HG03108 (cell line): ENCODE measurements at regions not wholly inside any gene's neighbourhood (a gene's known extent, or its start where the extent isn't known, plus 50 kb on each side); places are given as distances from the start of the nearest gene placed in this dataset.

Experiments used
- ATAC-seq: cut with Tn5 transposase; IDR thresholded peaks from one replicate; pipeline ENCODE4 v1.9.1; 2021; ENCODE audit warnings: moderate library complexity; ENCODE audit not compliant: unreplicated experiment

DNA sequence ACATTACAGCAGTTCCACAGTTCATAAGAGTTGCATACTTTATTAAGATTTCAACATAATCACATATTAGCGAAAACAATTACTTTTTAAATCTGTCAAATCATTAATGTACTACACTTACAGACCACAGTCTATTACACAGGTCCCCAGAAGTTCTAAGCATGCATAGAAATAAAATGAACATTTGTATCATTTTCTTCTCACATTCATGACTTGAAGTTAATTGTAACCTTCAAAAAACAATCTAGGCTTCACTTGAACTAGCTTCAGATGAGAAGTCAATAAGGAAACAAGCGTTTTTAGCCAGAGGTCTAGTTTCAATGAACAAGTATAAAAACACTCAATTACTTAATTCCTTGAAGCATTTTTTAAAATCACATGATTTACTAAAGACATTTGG is 238.3 kb downstream of the HACE1 start:
- ATAC-seq: no peak

DNA sequence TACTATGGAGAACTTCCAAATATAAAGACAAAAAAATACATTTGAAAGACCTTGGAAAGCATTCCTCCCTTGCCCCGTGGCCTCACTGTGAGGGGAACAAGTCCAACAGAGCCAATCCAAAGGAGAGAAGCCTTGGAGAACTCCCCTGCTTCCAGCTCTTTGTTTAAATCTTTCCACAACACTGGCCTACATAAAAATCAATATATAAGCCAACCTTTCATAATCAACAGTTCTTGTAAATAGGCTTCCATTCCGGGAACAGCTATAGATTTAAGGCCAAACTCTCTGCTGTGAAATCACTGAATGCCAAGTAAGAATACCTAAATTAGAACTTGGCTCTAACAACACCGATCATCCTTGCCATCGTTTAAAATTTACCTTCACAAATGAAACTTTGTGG is 242.1 kb downstream of the HACE1 start:
- ATAC-seq: no peak

DNA sequence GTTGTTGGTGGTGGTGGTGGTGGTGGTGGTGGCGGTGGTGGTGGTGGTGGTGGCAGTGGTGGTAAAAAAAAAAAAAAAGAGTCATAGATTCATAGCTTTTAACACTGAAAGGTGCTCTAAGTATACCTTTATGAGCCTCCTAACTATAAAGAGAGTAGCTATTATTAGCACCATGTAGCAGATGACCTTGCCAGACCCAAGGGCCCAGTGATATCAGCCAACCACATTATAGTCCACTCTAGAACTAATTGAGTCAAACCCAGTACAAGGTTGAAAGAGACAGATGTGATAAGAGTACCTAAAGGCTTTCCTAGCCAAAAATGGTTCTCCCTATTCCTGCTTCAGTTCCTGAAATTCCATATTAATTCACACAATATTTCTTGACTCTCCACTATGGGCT is 245.3 kb downstream of the HACE1 start:
- ATAC-seq: no peak

DNA sequence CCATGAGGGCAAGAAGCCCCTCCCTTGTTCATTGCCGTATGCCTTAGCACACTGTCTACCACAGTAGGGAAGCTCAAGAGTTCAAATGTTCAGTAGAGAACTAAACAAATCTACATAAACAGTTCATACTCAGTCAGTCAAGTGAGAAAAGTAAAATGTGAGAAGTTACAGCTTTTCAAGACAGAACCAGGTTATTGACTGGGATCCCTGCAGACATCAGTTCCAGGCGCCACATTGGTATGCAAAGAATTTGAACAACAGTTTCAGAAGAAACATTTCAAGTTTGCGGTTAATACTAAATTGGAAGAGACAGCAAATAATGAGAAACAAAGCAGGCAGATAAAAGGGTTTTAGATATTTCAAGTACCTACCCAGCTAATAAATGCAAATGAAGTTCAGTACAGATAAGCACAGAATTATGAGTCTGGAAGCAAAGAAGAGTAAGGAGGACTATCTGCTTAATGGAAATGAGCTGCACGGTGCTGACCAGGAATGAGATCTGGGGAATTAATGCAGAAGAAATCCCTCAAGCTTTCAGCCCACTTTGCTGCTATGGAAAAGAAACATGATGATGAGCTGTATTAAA is 246.2 kb downstream of the HACE1 start:
- no peak for ATAC-seq

DNA sequence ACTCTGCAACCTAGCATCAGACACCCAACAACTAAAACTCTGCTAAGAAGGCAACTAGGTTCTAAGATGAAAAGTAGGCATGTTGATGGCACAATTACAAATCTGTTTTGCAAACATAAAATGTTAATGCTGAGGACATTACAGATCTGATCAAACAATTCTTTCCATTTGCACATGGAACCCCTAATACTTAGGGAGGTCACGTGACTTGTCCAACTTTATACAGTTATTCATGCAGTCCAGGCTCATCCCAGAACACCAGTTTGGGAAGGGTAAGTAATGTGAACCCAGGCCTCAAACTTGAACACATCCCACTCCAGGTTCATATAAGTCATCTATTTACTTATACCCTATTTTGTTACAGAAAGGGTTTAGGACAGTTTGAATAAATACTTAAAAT is 247.2 kb downstream of the HACE1 start:
- no peak for ATAC-seq

DNA sequence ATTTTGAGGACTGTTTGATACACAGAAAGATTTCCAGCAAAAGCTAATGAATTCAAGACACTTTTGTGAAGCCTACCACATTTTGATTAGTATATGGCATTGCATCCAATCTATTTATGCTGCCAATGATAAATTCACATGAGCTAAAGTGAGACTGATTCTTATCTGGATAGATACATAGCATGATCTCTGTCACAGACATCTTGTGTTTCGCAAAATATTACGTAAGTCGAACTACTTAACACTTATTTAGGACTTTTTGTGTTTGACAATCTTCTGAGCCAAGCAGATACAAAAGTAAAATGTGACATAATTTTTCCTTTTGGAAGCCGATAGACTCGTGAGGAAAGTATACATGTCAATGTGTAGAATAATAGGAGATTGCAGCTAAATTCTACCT is 251.6 kb downstream of the HACE1 start:
- ATAC-seq: no peak

DNA sequence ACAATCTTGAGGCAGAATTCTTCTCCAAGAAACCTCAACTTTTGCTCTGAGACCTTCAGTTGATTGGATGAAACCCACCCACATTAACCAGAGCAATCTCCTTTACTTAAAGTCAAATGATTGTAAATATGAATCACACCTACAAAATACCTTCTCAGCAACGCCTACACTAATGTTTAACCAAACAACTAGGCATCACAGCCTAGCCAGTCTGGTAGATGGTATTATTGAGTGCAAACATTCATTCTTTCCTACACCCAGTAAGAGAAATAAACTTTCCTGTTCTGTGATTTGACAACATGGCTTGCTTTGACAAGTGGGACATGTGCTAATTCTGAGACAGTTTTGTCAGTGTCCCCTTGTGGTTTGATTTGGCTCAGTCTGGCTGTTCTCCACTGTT is 252.2 kb downstream of the HACE1 start:
- no peak for ATAC-seq

DNA sequence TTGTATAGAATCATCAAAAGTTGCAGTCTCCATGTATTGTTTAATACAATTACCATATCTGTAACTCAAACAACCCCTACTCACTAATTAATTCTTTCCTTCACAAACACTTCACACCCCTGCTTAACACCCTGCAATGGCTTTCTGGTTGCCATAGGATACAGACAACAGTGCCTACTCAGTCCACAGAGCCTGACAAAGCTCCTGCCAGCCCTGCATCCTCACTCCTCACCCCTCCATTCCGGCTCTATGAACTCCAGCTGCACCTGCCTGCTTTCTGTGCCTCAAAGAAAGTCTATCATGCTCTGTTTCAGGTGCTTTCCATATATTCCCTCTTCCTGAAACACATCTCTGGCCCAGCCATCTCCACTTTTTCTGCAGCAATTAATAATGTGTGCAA is 253.4 kb downstream of the HACE1 start:
- no peak for ATAC-seq

DNA sequence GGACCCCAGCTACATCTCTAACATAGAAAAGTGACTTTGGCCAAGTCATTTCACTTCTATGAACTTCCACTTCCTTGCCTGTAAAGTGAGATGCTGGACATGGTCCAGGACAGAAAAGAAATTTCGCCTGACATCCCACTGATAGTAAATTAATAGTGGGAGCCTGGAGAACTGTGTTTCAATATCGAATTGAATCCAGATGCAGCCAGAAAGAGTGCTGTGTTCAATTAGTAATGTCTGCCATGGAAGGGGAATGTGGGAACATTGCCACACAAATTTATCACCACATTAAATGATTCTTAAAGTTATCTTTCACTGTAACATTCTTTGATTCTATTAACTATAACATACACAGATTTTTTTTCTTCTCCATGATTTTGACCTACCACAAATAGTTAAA is 255.0 kb downstream of the HACE1 start:
- ATAC-seq: no peak

DNA sequence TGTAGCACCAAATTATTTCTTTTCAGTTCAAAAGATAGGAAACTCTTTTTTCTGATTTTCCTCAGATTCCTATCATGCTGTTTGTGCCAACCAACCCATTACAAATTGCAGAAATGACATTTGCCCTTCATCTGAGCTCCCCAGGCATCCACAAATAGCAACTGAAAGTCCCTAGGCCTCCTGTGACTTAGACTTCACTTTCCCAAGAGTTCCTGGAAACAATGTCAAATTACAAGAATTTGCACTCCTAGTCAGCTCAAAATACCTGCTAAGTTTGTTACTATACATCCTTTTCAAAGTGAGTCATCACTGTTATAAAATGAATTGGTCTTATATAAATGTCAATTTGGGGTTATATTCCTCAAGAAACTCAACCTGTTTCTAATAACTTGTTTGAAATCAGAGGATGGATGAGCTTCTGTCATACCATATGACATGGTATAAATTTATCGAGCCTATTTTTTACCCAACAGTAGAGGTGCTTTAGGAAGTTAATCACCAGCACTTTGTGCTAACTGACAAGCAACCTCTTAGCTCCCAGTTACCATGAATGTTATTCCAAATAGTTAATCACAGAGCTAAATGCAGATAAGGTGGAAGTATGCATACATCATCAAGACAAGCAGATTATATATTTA is 256.5 kb downstream of the HACE1 start:
- ATAC-seq: no peak

DNA sequence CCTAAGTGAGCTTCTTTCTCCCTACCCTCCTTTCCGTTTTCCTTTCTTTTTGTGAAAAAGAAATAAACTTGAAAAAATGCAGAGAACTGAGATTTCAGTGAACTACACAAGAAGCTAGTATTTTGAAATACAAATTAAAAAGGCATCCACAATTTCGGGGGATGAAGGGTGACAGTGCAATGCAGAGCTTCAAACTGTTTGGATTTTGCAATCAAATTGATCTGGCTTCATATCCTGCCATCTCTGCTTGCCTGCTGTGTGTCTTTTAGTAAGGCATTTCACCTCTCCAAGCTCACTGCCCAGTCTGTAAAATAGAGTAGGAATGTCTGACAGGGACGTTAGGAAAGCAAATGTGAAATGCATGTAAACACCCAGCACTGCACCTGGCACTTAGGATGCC is 258.0 kb downstream of the HACE1 start:
- no peak for ATAC-seq

DNA sequence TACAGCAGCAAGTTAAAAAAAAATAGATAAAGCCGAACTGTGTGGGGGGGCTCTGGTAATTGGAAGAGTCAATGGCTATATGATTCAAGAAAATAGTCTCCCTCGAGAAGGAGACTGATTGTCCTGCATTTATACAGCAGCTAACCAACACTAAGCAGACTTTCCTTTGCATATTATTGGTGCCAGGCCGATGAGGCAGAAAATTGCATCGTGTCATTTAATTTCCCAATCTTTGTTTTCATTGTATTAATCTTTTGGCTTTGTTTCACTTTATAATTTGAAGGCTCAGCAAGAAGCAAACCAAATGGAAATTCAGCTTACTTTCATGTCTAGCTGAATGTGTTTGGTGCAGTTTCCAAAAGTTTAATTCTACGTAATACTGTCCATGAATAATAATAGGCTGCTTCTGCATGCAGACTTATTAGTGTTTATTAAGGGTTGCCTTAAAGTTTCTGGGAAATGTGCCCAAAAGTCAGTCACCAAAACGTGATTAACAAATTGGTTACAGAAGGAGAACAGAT is 258.5 kb downstream of the HACE1 start:
- ATAC-seq: no peak

DNA sequence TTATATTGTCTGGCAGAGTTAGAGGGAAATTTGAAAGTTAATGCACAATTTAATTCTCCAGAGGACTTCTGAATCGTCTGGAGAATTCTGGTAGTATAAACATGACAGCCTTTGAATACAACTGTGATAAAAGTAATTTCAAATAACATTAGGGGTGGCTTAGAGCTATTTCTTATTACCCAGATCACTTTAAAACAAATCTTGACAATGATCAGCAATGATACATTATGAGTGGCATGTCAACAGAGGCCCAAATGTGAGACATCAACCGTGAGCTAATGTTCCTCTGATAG is 259.1 kb downstream of the HACE1 start:
- ATAC-seq: no peak

DNA sequence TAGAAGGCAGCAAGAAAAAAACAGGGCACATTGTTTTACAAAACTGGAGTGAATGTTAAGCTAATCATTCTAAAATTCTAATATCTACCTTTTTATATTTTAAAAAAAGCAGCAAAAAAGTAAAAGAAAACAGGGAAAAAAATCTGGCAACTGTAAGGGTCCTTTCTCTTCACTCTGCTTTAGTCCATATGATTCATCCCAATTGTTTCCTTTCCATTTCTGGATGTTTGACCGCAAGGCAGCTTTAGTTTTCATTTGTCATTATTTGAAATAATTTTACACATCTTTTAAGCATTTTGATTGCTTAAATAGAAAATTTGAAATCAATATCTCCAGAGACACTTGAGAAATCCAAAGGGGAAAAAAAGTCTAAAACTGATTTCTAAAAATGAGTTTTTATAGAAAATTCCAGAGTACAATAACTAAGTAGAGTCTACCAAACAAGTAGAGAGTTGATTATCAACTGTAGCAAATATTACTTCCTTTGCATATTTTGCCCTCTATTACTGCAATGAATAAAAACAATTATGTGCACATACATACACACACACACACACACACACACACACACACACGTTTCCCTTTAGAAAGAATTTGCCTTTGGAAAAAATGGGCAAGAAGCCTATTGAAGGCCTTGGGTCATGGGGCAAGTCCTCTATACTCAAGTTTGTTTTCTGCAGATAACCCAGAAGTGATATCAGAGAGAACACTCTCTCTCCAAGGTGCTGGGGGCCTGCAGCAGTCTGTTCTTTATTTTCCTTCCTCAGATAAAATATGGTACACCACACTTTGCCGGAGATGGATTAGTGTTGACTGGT is 259.7 kb downstream of the HACE1 start:
- no peak for ATAC-seq

DNA sequence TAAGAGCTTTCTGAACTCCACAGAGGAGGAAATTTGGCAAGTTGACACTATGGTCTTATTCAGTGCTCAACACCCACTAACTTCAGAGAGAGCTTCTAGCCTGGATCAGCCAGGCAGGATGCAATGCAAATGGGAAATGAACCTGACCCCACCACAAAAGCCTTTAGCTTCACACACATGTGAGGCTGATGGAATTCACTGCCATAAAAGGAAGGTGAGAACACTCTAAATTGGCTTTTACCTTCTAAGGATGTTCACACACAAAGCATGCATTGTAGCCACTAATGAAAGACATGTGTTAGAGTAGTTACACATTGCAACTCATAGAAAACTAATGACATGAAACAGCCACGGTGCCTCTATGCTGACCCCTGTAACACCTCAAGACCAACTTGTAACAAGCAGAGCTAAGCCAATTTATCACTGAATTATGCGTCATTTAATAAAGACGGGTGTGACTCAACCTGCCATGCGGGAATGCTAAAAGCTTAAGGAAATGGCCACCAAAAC is 262.1 kb downstream of the HACE1 start:
- ATAC-seq: no peak

DNA sequence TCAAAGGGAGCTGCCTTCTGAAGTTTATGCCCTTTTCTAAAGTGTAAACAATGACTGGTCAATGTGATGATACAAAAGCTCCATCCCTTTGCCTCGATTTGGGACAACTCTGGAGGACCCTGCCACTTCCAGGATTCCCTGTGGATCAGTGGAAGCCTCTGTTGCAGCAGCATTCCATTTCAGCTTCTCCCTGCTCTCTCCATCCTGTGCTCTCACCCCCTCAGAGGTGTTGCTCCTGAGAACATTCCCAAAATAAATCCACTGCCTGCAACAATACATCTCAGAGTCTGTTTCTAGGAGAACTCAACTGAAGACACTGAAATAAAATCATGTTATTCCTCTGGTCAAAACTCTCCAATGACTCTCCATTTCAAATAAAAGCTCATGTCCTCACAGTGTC is 263.6 kb downstream of the HACE1 start:
- ATAC-seq: no peak

DNA sequence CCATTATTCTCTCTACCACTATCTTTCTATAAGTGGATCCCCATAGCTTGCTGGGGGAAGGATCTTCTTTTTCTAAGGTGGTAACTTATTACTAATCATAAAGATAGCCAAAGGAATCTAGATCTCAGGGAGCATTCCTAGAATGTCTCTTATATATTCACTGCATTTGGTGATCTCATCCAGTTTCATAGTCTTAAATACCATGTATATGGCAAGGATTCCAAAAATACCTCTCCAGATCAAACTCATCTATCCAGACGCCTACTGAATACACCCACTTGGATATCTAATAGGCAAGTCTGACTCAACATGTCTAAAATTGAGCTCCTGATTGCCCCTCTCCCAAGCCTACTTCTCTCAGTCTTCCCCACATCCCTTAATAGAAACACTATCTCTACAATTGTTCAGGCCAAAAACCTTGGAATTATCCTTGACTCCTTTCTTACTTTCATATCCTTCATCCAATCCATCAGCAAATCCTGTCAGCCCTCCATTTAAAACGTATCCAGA is 264.4 kb downstream of the HACE1 start:
- no peak for ATAC-seq

DNA sequence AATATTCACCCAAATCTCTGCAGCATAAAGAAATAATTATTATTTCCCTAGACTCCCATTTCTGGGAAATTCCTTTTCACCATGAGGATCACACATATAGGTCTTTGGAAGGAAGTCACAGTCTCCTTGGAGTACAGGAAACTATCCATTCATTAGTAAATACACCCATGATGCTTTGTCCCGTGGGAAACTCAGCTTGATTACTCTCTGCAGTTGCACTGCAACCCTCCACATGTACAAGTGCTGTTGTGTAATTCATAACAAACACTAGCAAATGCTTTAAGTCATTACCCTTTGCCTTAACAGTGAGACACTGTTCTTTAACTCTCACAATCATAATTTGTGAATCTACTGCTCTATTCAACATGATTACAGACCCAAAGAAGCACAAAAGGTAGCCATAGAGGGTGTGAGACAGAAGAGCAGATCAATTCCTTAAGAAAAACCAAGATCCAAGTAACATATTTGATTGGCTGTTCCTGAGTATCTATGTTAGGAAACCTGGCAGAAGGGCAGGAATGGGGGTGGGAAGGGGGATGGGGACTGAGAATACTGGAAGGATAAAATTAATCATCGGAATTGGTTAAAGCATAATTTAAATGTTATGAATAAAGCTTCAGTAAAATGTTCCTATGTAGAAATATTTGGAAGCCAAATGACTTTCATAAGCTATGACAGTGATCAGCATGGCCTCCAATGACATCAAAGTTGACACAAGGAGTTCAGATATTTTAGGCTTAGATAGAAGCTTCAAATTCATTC is 268.0 kb downstream of the HACE1 start:
- ATAC-seq: no peak

DNA sequence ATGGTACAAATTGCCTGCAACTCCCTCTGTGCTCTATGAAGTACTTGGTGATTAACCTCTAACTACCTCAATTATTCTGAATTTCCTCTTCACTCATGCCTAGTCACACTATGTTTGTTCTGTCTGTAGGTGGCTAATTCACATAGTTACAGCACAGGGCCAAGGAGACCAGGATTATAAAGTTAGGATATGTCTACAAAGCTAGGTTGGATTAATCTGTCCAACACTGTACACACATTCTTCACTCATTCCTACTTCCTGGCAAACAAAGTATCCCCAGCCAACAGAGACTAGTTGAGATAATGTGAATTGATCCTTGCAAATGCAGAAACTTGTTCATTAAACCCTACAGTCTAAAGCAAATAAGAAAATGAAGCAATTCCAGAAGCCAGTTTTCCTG is 269.8 kb downstream of the HACE1 start:
- no peak for ATAC-seq

DNA sequence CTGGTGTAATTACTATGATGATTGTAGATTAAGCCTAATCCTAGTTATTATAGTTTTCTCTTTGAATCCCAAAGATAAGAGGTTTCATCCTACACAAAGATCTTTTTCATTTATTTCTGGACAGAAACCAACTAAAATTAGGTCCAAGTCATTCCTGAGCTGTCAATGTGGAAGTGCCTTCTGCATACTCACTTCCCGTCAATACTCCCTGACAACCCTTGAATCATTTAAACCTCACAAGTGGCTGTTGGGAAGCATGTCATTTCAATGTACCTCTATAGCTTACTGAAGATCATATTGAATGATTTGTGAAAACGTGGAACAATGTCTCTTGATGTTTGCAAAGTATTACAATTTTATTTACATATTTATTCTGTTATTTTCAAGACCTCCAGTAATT is 274.1 kb downstream of the HACE1 start:
- ATAC-seq: no peak

DNA sequence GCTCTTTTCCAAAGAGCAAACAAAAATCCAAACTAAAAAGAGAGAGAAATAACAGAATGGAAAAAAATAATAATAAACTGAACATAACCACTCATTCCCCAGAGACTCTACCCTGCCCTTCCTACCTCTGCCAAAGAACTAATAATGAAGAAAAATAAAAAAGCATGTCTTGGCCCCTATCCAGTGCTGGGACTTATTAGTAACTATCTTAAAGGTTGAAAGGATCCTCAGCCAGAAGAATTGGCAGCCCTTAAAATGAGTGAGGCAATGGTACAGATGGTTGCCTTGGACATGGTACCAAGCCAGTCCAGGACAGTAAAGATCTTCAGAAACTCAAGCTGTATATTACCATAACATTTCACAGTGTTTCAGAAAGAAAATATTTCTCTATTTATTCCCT is 279.3 kb downstream of the HACE1 start:
- ATAC-seq: no peak
